ENCODE measurements at regions not wholly inside any gene's neighbourhood (a gene's known extent, or its start where the extent isn't known, plus 50 kb on each side); places are given as distances from the start of the nearest gene placed in this dataset.

DNA sequence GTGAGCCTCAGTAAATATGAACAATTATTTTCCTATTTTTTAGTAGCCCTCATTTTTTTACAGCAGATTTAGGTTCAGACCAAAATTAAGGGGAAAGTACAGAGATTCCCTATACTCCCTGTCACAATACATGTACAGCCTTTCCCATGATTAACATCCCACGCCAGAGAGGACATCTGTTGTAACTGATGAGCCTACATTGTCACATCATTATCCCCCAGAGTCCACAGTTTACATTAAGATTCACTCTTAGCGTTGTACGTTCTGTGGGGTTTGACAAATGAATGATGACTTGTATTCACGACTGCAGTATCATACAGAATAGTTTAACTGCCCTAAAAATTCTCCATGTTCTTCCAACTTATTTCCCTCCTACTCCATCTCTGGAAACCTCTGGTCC lies 262.3 kb upstream of the MSX2 start:
- no peak for ATAC-seq
- no peaks in the 10 kb centered on the region for H3K79me2 ChIP-seq (ENCODE audit: insufficient read depth, low read length)
- no peaks in the 10 kb centered on the region for H3K27me3 ChIP-seq (ENCODE audit: insufficient read depth, low read length)
- H3K9ac ChIP-seq (ENCODE audit: low read length), result no peak overlapping the region
- H3K27ac ChIP-seq (ENCODE audit: low read depth, low read length), result no peak overlapping the region
- BruUV-seq (replicated peaks), result no TSS peak
- POLR2A ChIA-PET, result no interaction called here
- RAD21 ChIA-PET (ENCODE audit: low non-redundant PET in 1 of 2, low total read pairs in 2 of 2, uncharacterized antibody in 2 of 2, unreplicated experiment in 2 of 2), result no interaction called here
- H3K36me3 ChIP-seq (ENCODE audit: control insufficient read depth in 1 of 2, insufficient read depth in 2 of 2, low read length in 2 of 2), result no peaks in the 10 kb centered on the region
- H4K20me1 ChIP-seq (ENCODE audit: insufficient read depth), result no peaks in the 10 kb centered on the region
- TF ChIP-seq, protein P1, sequence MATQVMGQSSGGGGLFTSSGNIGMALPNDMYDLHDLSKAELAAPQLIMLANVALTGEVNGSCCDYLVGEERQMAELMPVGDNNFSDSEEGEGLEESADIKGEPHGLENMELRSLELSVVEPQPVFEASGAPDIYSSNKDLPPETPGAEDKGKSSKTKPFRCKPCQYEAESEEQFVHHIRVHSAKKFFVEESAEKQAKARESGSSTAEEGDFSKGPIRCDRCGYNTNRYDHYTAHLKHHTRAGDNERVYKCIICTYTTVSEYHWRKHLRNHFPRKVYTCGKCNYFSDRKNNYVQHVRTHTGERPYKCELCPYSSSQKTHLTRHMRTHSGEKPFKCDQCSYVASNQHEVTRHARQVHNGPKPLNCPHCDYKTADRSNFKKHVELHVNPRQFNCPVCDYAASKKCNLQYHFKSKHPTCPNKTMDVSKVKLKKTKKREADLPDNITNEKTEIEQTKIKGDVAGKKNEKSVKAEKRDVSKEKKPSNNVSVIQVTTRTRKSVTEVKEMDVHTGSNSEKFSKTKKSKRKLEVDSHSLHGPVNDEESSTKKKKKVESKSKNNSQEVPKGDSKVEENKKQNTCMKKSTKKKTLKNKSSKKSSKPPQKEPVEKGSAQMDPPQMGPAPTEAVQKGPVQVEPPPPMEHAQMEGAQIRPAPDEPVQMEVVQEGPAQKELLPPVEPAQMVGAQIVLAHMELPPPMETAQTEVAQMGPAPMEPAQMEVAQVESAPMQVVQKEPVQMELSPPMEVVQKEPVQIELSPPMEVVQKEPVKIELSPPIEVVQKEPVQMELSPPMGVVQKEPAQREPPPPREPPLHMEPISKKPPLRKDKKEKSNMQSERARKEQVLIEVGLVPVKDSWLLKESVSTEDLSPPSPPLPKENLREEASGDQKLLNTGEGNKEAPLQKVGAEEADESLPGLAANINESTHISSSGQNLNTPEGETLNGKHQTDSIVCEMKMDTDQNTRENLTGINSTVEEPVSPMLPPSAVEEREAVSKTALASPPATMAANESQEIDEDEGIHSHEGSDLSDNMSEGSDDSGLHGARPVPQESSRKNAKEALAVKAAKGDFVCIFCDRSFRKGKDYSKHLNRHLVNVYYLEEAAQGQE (IDR thresholded peaks at IDR 0.05; ENCODE audit: low read depth), result no peak
- TF ChIP-seq, protein P2, sequence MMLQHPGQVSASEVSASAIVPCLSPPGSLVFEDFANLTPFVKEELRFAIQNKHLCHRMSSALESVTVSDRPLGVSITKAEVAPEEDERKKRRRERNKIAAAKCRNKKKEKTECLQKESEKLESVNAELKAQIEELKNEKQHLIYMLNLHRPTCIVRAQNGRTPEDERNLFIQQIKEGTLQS (IDR thresholded peaks at IDR 0.05), result no peak
- TF ChIP-seq SRF (IDR thresholded peaks at IDR 0.05; ENCODE audit: low read depth) (no peak), CBX3 (IDR thresholded peaks at IDR 0.05; ENCODE audit: low read depth) (no peak)
- H3K9me2 ChIP-seq (ENCODE audit: insufficient read depth), result no peaks in the 10 kb centered on the region
- H3K4me2 ChIP-seq (ENCODE audit: low read length), result no peak overlapping the region
- no peak overlapping the region for H2AFZ ChIP-seq (ENCODE audit: low read depth, low read length, poor library complexity, severe bottlenecking)
- CTCF ChIA-PET, result no interaction called here
- H3K9me3 ChIP-seq (ENCODE audit: control insufficient read depth in 1 of 2, insufficient read depth in 1 of 2, low read depth in 1 of 2, low read length in 2 of 2), result no peaks in the 10 kb centered on the region
- DNase-seq (ENCODE audit: low read depth, low spot score), result no peak
- peaks cover 0 to 14% of the 10 kb centered on the region in 2 experiments; a peak in 1 of 4 replicates for H3K4me1 ChIP-seq (ENCODE audit: control insufficient read depth in 1 of 2, insufficient read depth in 2 of 2, low read length in 2 of 2)
- intact Hi-C loops (cut with micrococcal nuclease), result no loop called here
- H3K4me3 ChIP-seq (replicated peaks in 1 of 2; ENCODE audit: low read depth in 1 of 2, low read length in 2 of 2), result no peak overlapping the region

DNA sequence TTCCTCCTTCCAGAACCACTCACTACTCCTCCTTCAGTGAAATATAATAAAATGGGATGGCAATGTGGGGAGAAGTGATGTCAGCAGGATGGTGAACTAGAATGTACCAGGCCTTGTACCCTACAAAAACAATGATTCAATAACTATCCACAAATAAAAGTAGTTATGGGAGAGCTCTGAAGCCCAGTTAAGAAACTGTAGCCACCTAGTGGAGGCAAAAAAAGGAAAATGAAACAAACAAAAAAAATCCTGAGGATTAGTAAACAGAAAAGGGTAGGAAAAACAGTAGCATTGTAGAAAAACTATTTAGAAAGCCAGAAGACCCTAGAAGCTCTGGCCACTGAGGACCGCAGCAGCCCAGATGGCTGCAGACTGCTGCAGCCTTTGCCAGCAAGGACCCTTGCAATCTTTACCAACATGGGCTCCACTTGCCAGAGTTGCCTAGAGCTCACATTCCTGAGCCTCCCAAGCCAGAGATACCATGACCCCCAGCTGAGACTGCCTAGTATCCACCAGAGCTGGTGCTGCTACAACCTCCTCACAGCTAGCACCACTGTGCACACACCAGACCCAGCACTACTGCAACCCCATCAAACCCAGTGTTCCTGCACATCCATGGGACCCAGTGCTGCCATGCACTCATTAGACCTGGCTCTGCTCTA lies 259.7 kb upstream of the MSX2 start:
- Histone ChIP-seq H3K9me2 (ENCODE audit: insufficient read depth) (no peaks in the 10 kb centered on the region), H3K27me3 (ENCODE audit: insufficient read depth, low read length) (no peaks in the 10 kb centered on the region), H3K27ac (ENCODE audit: low read depth, low read length) (no peak overlapping the region), H2AFZ (ENCODE audit: low read depth, low read length, poor library complexity, severe bottlenecking) (no peak overlapping the region), H3K9ac (ENCODE audit: low read length) (no peak overlapping the region), H3K36me3 (ENCODE audit: control insufficient read depth in 1 of 2, insufficient read depth in 2 of 2, low read length in 2 of 2) (no peaks in the 10 kb centered on the region), H3K4me3 (replicated peaks in 1 of 2; ENCODE audit: low read depth in 1 of 2, low read length in 2 of 2) (no peak overlapping the region), H3K79me2 (ENCODE audit: insufficient read depth, low read length) (no peaks in the 10 kb centered on the region), H3K4me2 (ENCODE audit: low read length) (no peak overlapping the region), H3K4me1 (ENCODE audit: control insufficient read depth in 1 of 2, insufficient read depth in 2 of 2, low read length in 2 of 2) (peaks cover 0 to 12% of the 10 kb centered on the region in 2 experiments; a peak in 1 of 4 replicates), H4K20me1 (ENCODE audit: insufficient read depth) (no peaks in the 10 kb centered on the region), H3K9me3 (ENCODE audit: control insufficient read depth in 1 of 2, insufficient read depth in 1 of 2, low read depth in 1 of 2, low read length in 2 of 2) (no peaks in the 10 kb centered on the region)
- ATAC-seq (peak; percentile 54), DNase-seq (ENCODE audit: low read depth, low spot score) (no peak)
- intact Hi-C loops (cut with micrococcal nuclease), result no loop called here
- RAD21 ChIA-PET (ENCODE audit: low non-redundant PET in 1 of 2, low total read pairs in 2 of 2, uncharacterized antibody in 2 of 2, unreplicated experiment in 2 of 2), result no interaction called here
- CTCF ChIA-PET, result interaction anchor here (1.0 to 2.7 kb wide), 5 partner anchors 11 to 329 kb away, joined by 4 to 9 read pairs (median 5); no protein-coding TSS in a partner anchor
- TF ChIP-seq, protein P3, sequence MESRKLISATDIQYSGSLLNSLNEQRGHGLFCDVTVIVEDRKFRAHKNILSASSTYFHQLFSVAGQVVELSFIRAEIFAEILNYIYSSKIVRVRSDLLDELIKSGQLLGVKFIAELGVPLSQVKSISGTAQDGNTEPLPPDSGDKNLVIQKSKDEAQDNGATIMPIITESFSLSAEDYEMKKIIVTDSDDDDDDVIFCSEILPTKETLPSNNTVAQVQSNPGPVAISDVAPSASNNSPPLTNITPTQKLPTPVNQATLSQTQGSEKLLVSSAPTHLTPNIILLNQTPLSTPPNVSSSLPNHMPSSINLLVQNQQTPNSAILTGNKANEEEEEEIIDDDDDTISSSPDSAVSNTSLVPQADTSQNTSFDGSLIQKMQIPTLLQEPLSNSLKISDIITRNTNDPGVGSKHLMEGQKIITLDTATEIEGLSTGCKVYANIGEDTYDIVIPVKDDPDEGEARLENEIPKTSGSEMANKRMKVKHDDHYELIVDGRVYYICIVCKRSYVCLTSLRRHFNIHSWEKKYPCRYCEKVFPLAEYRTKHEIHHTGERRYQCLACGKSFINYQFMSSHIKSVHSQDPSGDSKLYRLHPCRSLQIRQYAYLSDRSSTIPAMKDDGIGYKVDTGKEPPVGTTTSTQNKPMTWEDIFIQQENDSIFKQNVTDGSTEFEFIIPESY (IDR thresholded peaks at IDR 0.05; ENCODE audit: extremely low read depth, insufficient replicate concordance, low read length), result no peak
- TF ChIP-seq RAD21 (IDR thresholded peaks at IDR 0.05; ENCODE audit: low read depth), result peak; percentile 29
- no peak for TF ChIP-seq CBX3 (IDR thresholded peaks at IDR 0.05; ENCODE audit: low read depth)
- no peak for TF ChIP-seq JUND (IDR thresholded peaks at IDR 0.05)
- no peak for TF ChIP-seq TCF7L2 (IDR thresholded peaks at IDR 0.05; ENCODE audit: borderline replicate concordance, extremely low read depth, insufficient read depth, insufficient read length)
- TF ChIP-seq, protein P4, sequence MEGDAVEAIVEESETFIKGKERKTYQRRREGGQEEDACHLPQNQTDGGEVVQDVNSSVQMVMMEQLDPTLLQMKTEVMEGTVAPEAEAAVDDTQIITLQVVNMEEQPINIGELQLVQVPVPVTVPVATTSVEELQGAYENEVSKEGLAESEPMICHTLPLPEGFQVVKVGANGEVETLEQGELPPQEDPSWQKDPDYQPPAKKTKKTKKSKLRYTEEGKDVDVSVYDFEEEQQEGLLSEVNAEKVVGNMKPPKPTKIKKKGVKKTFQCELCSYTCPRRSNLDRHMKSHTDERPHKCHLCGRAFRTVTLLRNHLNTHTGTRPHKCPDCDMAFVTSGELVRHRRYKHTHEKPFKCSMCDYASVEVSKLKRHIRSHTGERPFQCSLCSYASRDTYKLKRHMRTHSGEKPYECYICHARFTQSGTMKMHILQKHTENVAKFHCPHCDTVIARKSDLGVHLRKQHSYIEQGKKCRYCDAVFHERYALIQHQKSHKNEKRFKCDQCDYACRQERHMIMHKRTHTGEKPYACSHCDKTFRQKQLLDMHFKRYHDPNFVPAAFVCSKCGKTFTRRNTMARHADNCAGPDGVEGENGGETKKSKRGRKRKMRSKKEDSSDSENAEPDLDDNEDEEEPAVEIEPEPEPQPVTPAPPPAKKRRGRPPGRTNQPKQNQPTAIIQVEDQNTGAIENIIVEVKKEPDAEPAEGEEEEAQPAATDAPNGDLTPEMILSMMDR (IDR thresholded peaks at IDR 0.05 in 2 of 3, conservative IDR thresholded peaks at IDR 0.05 in 1 of 3; ENCODE audit: borderline replicate concordance in 1 of 3, insufficient read depth in 1 of 3, low read depth in 2 of 3, low read length in 2 of 3), result peak; percentile 14 to 49 (median 36); a peak in 4 of 6 replicates
- POLR2A ChIA-PET, result no interaction called here
- no TSS peak for BruUV-seq (replicated peaks)

Measured in HCT116 (cell line).